RWPE2 (cell line): ENCODE measurements at regions not wholly inside any gene's neighbourhood (a gene's known extent, or its start where the extent isn't known, plus 50 kb on each side); places are given as distances from the start of the nearest gene placed in this dataset.

Experiments
- ATAC-seq: fragments of 200-7000 bp; cut with Tn5 transposase; 3 replicates; pipeline ENCODE4 v1.9.1; 2021; ENCODE audit warnings: low read depth
- DNase-seq: peaks from one replicate; pipeline ENCODE4 v3.0.0-alpha.2; 2020; ENCODE audit warnings: low spot score
- H3K27ac ChIP-seq: fragments of 450-650 bp; 2 replicates; pipeline ENCODE4 v1.5.1; 2017; ENCODE audit warnings: mild to moderate bottlenecking; ENCODE audit not compliant: poor library complexity, severe bottlenecking
- H3K27me3 ChIP-seq: fragments of 250-450 bp; sonication (Bioruptor Pico); 2 replicates; pipeline ENCODE4 v1.5.1; 2021; ENCODE audit warnings: mild to moderate bottlenecking, moderate library complexity; ENCODE audit not compliant: insufficient read depth, poor library complexity, severe bottlenecking
- H3K36me3 ChIP-seq: fragments of 250-450 bp; sonication (Bioruptor Pico); 2 replicates; pipeline ENCODE4 v1.5.1; 2020; ENCODE audit warnings: low read depth, mild to moderate bottlenecking, moderate library complexity
- H3K4me1 ChIP-seq: fragments of 250-450 bp; sonication (Bioruptor Pico); 2 replicates; pipeline ENCODE4 v1.5.1; 2021; ENCODE audit warnings: mild to moderate bottlenecking, moderate library complexity; ENCODE audit not compliant: insufficient read depth, poor library complexity, severe bottlenecking
- H3K4me3 ChIP-seq: fragments of 250-450 bp; sonication (Bioruptor Pico); 2 replicates; pipeline ENCODE4 v1.5.1; 2021; ENCODE audit warnings: mild to moderate bottlenecking, moderate library complexity; ENCODE audit not compliant: severe bottlenecking
- H3K9me3 ChIP-seq: fragments of 250-450 bp; sonication (Bioruptor Pico); 2 replicates; pipeline ENCODE4 v1.5.1; 2021; ENCODE audit warnings: mild to moderate bottlenecking, moderate library complexity; ENCODE audit not compliant: severe bottlenecking
- CTCF ChIP-seq: fragments of 450-650 bp; IDR thresholded peaks from one replicate; pipeline ENCODE4 v1.5.1; 2017; ENCODE audit warnings: mild to moderate bottlenecking, moderate library complexity; ENCODE audit not compliant: poor library complexity, severe bottlenecking

DNA sequence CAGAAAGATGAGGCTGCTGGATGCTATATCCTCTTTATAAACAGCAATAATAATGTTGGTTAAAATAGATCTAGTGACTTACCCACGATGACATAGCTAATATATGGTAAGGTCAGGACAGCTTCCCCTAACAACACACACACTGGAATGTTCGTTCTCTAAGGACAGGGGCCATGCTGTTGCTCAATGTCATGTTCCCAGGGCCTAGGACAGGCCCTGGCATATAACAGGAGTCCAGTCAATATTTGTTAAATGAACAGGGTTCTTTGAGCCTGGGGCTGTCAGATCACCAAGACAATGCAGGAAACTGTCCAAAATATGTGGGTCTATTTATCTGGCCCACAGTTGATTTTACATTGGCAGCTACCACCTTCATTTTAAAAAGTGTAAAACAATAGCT is 207.1 kb upstream of the MEX3C start:
- Histone ChIP-seq H3K4me3 (no peak overlapping the region), H3K36me3 (no peaks in the 10 kb centered on the region)
- ATAC-seq = no peak

GRCh38 chr18:51405683-51406477 is 208.4 kb upstream of the MEX3C start:
- ATAC-seq = no peak
- Histone ChIP-seq H3K27me3 (no peaks in the 10 kb centered on the region), H3K27ac (no peak overlapping the region), H3K9me3 (no peaks in the 10 kb centered on the region), H3K4me3 (no peak overlapping the region), H3K36me3 (no peaks in the 10 kb centered on the region), H3K4me1 (no peaks in the 10 kb centered on the region)
- no peak for DNase-seq
- TF ChIP-seq CTCF = no peak

More for the DNA sequence above, 207.1 kb upstream of the MEX3C start:
- DNase-seq = no peak
- Histone ChIP-seq H3K9me3 (no peaks in the 10 kb centered on the region), H3K27ac (no peak overlapping the region), H3K4me1 (no peaks in the 10 kb centered on the region), H3K27me3 (no peaks in the 10 kb centered on the region)
- no peak for TF ChIP-seq CTCF

DNA sequence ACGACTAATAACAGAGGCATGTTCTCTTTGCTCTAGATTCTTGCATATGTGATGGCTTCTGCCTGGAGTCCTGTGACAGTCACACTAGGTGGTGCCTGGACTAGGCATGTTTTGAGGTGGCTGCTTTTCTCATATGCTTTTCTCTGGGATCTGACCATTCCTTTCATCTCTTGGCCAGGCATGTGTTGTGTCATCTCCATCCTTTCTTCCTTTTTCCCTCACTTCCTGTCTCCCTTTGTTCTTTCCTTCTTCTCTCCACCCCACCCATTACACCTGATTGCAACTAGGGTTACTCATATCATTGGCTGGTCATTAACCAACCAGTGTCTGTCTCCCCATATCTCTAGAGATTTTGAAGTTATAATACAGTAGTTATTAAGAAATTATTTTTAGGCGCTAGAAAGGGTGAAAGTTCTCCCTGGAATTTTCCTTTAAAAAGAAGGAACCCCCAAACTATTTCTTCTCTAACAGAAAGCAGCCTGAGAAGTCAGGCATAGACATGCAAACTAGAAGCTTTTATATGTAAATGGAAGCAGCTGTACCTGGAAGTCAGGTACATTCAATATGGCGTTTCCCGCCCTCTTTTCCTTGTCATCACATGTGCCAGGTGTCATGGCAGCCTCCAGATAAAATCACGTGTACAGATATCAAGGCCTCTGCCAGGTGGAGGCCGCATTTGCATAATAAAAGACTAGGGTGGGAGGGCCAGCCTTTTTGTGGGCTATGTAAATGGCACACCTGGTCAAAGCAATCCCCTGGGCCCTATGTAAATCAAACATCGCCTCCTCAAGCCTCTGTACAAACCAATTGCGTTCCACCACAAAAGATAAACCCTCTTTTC is 220.4 kb upstream of the MEX3C start:
- no peak for TF ChIP-seq CTCF
- Histone ChIP-seq H3K4me1 (no peaks in the 10 kb centered on the region), H3K4me3 (no peak overlapping the region), H3K36me3 (no peaks in the 10 kb centered on the region), H3K27ac (no peak overlapping the region), H3K9me3 (no peaks in the 10 kb centered on the region), H3K27me3 (no peaks in the 10 kb centered on the region)
- DNase-seq (no peak), ATAC-seq (no peak)

DNA sequence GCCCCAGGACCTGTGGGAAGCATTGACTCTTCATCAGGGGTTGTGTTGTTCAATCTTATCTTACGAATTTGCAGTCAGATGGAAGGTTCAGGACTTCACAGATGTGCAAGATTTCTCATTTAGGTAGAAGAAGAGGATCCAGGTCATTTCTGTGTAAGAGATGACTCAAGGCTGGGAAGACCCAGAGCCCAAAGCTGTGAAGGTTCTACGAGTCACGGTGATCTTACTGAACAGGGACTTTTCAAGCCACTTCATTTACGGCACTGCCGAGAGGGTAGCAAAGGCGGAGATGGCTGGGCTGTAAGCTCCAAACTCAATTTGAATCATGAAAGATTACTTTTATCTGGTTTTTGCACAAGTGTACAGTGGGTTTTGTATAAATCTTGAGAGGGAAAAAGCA is 228.0 kb upstream of the MEX3C start:
- ATAC-seq (no peak), DNase-seq (no peak)
- TF ChIP-seq CTCF = no peak

More for the DNA sequence above, 228.0 kb upstream of the MEX3C start:
- H3K4me3 ChIP-seq = no peak overlapping the region
- H3K27me3 ChIP-seq = no peaks in the 10 kb centered on the region
- H3K9me3 ChIP-seq = no peaks in the 10 kb centered on the region
- no peaks in the 10 kb centered on the region for H3K36me3 ChIP-seq
- H3K4me1 ChIP-seq = peaks cover 6% of the 10 kb centered on the region
- no peak overlapping the region for H3K27ac ChIP-seq
